HG03342 (cell line): ENCODE measurements at regions not wholly inside any gene's neighbourhood (a gene's known extent, or its start where the extent isn't known, plus 50 kb on each side); places are given as distances from the start of the nearest gene placed in this dataset.

Experiments
- ATAC-seq: cut with Tn5 transposase; IDR thresholded peaks from one replicate; pipeline ENCODE4 v1.9.1; 2021; ENCODE audit warnings: mild to moderate bottlenecking, moderate library complexity; ENCODE audit not compliant: unreplicated experiment

DNA sequence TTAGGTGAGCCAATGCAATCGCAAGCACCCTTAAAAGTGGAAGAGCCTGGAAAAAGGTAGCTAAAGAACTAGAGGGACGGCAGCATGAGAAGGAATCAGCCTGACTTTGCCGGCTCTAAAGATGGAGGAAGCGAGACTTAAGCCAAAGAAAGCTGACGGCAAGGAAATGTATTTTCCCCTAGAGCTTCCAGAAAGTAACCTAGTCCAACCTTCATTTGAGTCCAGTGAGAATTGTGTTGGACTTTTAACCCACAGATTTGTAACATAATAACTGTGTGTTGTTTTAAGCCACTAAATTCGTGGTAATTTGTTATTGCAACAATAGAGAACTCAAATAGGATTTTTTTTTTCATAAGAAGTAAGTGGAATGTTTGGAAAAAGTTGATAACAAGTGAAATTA is 212.7 kb upstream of the C1QTNF7 start:
- no peak for ATAC-seq

DNA sequence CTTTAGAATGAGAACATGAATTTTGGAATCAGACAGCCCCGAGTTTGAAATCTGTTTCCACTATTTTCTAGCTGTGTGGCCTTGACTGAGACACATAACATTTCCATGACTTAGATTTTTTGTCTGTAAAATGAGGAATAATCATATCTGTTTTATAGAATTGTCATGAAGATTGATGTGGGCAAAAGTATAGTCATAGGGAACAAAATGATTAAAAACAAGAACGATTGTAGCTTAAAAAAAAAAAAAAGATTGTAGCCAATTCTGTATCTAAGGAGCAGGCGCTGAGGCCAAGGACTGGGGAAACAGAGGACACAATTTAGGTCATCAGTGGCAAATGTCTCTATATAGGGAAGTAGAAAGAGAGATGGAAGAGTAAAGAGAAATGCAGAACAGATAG is 201.6 kb upstream of the C1QTNF7 start:
- ATAC-seq = no peak

DNA sequence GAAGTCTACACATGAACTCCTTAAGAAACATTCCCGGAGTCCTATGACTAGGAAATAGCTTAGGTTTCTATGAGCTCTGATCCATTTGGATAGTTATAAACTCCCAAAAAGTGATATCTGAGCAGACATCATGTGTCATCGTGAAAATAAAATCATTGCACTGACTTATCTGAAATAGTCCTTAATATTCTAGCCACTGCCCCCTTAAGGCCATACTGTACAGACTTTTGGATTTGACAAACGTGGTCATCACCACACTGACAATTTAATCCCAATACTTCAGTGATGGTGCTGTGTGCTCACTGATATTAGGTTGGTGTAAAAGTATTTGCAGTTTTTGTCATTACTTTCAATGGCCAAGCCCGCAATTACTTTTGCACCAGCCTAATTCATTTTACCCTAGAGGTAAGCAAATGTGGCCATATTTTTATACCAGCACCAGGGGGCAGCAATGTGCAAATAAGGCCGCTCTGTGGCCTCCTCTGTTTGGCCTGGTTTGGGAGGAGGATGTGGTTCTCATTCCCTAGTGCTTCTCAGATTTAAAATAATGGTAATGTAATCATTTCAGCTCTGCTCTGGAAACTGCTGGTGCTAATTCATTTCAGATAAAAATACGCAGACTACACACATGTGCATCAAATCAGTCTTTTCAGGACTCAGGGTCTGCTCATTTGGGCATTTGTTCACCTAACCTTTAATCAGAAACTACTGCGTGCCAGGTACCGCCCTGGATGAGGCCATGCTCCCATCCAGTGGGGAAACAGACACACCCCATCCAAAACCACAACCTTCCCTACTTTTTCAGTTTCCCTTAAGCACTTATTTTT is 196.4 kb upstream of the C1QTNF7 start:
- ATAC-seq = peak; percentile 88

DNA sequence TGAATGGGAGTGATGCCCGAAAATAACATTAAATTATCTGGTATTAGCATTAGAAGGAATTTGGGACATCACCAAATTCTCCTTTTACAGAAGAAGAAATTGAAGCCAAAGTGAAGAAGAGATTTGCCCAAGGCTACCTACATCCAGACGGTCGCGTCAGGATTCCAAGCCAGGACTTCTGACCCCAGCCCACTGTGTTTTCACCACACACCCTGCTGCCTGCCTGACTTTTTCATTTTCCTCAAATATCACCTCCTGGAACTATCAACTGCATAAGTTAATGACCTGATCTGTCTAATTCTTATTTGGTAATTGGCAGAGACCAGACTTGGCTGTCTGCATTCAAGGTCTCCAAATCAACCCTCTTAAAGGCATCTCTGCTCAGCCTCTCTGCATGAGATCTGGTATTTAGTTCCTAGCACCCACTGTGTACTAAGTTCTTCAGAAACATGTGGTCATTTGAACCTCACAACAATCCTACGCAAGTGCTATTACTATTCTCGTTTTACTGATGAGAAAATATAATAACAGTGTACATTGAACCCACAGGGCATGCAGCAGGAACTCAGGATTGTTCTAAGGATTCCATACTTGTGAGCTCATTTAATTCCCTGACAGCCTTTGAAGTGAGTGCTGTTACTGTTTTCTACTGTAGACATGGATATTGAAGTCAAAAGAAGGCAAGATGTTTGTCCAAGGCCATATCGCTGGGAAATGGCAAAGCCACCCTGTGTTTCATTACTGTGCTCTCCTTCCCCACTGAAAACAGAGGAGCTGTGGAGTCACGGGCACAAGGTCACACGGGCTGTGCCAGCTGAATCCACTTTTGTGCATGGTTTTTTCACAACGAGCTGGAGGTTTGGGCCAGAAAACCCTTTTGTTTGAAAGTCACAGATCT is 195.2 kb upstream of the C1QTNF7 start:
- ATAC-seq = no peak

DNA sequence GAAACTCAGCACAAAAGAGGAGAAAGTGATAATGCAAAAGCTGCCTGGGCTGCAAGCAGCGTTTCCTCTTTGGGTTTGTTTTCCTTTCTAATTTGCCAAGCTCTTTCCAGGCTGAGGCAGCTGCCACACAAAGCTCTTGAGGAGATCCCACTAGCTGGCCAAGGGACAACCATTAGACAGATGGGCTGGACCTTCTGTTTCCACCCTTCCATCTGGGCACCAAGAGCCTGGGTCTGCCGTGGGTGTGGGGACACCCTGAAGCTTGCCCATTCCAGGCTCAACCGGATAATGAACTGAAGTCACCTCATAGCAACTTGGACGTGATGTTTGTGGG is 194.6 kb upstream of the C1QTNF7 start:
- no peak for ATAC-seq

DNA sequence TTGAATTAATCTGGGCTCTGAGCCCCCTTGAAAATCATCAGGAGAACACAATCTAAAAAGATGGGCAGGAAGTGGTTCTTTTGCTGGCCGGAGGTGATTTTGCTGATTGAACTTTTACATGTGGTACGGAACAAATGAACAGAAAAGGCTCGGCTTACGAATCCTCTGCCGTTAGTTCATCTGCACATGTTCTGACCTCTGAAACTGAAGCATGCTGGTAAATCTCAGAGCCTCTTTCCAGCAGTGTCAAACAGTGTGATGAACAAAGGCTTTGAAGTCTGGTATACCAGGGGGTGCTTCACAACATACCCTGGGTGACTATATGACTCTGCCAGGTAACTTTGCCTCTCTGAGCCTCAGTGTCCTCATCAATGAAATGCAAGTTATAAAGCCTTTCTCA is 194.2 kb upstream of the C1QTNF7 start:
- ATAC-seq = no peak

DNA sequence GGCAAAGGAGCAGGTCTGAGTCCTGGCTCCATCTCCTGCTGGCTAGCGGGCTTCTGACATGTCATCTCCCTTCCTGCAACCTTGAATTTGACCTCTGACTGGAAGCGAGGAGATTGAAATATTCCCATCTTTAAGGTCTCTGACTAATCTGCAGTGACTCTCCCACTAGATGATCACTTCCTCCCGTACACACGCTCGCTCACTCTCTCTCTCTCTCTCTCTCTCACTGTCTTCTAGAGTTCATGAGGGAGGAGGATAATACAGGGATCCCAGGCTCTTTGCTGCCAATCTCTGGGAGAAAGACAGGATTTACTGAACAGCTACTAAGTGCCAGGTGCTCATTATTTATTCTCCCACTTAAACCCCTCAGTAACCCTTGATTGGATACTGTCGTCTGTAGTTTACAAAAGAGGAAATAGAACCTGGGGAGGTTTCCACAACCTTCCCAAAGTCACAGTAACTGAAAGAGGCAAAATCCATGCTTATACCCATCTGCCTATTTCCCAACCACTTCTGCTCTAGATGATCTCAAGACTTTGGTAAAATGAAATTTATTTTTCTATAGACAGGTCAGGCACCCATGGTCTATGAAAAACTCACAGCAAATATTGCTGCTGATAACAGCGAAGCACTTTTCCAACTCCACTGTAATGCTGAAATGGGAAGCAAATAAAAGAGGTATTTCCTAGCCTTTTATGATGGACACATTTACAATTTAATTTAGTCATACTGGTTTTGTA is 193.5 kb upstream of the C1QTNF7 start:
- ATAC-seq = no peak

DNA sequence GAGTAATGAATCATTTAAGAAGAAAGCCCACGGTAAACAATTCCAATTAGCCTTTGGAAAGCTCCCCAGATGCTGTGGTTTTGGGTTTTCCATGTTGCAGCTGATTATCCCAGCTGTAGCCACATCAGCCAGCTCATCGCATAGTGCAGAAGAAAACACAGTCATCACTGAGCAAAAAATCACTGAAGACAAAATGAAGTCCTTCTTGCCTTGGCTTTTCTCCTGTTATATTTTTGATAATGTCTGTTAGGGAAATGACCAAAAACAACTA is 193.0 kb upstream of the C1QTNF7 start:
- no peak for ATAC-seq

DNA sequence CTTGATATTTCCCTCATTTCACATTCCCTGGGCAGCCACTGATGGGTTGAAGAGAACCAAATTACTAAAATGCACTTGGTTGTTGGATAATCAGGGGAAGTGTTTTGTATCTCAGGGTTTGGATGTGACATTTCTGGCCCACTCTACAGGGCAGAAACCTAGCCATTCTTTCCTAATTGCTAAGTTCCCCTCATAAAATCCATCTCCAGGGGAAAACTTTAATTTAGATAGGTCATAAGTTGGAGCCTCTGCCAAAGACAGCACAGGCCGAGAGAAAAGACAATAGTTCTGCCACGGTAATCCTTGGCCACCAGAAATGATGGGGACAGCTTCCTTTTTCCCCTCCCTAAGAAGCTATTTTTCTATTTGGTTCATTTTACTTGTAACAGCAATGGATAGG is 192.7 kb upstream of the C1QTNF7 start:
- ATAC-seq = no peak

DNA sequence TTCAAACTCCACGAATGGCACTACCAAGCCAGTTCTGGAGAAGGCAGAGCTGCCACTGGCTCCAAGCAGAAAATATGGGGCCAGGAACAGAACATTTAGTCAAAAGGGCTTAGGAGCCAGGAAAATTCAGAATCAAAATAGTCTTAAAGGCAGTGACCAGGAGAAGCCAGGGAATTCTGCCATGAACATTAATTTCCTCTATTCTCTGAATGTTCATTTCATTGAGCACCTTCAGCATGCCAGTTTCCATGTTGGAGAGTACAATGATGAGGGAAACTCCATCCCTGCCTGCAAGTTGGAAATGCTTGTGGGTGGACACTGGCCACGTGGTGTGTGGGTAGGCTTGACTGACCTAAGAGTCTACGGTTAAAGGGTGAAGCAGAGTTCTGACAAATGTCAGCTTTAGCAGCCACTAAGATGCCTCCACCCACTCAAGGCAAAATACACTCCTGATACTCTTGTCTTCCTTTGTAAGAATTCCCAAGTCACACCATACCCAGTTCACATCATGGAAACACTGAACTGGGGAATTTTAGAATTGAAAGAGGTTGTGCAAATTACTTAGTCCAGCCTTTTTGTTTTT is 190.1 kb upstream of the C1QTNF7 start:
- ATAC-seq = no peak

DNA sequence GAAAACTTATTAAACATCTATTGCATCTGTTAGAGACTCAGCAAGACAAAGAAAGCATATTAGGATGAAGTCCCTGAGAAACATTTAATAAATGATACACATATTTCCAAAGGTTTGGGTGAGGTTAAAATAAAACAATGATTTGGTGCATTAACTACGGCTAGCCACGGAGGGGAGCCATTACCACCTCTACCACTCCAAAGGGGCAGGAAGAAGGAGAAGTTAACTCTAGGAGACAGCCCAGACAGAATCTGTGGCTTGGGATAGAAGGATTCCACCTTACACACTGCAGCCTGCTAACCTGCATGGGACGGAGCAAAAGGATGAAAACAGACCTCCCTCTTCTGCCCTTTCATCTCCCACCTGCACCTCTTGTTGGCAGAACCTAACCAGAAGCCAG is 189.1 kb upstream of the C1QTNF7 start:
- ATAC-seq = peak; percentile 74

DNA sequence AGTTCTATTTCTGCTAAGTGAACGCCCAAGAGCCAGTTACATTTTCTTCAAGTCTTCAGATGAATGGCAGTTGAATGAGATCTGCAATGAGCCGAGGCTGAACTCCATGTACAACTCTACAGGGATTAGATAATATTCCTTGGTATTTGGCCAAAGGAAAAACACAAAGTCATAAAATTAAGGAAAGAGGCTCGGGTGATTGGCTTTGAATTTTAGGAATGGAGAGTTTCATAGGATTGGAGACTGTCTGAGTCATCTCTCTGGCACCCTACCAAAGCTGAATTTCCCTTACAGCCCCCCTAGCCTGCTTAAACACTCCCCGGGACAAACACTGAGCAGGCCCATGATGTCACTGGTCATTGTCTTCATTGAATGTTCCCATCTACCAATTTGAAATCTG is 188.0 kb upstream of the C1QTNF7 start:
- ATAC-seq = no peak

DNA sequence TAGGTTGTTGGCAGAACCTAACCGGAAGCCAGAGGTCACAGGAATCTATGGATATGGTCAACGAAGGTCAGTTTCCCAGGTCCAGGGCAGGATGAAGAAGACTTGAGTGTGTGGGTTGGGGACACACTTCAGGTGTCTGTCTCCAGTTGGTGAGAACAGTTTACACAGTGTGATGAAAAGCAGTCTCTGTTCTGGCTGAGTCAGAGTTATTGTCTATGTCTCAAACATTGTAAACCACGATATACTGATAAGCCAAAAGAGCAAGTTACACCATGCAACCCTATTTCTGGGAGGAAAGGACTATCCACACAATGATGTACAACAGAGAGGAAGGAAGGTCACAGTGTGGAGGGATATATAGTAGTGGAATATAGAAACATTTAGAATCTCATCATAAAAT is 187.1 kb upstream of the C1QTNF7 start:
- no peak for ATAC-seq

DNA sequence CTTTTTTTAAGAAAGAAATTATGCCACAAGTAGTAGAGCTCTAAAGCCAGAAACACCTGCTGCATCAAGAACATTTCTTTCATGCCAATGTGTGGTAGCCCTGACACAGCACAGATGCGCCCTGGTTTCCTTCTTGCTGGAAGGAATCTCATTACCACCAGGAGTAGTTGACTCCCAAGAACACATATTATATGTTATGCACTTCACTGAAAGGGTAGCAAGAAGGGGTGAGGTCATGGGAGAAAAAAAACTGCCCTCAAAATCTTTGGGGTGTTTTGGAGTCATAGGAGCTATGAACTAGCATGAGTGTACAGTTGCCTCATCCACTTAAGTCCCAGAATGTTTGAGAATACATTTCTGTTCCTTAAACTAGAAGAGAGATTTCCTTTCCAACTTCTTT is 185.8 kb upstream of the C1QTNF7 start:
- no peak for ATAC-seq

DNA sequence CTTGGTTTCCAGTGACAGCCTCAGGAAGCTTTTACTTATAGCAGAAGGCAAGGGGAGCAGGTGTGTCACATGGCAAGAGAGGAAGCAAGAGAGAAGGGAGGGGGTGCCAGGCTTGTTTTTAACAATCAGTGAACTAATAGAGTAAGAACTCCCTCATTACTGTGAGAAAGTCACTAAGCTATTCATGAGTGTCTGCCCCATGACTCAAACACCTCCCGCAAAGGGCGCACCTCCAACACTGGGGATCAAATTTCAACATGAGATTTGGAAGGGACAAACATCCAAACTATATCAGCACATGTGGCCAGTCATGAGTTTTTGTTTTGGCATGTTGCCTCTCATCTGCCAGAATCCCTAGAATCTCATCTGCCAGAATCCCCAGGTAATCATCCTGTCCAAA is 183.5 kb upstream of the C1QTNF7 start:
- ATAC-seq = no peak

DNA sequence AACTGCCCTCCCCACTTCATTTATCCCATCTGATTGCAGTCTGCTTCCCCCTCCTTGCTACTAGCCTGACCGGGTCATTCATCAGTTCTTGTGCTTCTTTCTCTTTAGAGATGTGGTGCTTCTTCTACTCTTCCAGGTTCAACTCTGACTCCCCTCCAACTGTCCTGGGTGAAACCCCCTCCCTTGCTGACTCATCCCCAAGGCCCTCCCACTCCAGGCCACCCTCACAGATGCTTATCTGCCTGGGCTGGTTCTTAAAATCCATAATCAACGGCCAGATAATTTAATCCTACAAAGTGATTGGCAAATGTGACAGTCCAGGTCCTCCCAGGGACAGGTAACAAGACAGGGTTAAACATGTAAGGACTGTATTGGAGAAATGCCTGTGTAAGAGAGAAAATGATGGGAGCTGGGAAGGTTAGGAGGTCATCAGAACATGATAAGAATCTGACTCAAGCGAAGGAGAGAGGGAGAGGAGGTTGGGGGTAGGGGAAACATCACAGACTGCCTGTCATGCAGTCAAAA is 182.8 kb upstream of the C1QTNF7 start:
- no peak for ATAC-seq

DNA sequence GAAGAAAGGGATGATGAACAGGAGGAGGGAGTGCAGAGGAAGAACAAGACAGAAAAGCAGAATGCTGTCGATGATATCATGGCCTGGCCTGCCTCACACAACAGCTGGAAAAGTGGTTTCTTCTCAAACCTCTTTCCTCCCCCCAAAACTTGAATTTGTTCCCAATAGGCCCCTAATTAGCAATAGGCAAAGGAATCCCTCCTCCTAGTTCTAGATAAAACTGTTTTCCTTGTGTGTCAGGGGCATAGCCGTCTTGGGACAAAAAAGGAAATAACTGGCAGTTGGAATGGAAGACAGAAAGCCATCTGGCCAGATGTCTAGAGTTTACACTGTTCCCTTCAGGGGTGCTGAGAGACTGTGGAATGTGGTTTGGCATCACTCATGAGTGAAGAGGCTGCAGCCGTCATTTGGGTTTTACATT is 177.8 kb upstream of the C1QTNF7 start:
- no peak for ATAC-seq

DNA sequence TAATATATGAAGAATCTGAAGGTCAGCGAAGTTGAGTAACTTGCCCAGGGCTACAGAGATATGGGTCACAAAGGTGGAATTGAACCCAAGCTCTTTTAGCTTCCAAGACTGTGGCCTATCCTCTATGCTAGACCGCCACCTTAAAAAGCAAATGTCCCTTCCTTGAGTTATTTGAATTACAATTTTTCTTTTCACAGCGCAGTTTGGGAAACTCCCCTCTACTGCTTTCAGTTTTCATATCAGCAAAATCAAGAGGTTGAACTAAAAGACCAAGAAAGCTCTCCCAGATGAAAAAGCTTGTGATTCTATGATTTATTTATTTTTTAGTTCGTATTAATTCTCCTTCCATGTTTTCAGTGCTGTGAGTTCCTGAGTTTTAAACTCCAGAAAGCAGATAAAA is 174.5 kb upstream of the C1QTNF7 start:
- ATAC-seq = peak; percentile 81

DNA sequence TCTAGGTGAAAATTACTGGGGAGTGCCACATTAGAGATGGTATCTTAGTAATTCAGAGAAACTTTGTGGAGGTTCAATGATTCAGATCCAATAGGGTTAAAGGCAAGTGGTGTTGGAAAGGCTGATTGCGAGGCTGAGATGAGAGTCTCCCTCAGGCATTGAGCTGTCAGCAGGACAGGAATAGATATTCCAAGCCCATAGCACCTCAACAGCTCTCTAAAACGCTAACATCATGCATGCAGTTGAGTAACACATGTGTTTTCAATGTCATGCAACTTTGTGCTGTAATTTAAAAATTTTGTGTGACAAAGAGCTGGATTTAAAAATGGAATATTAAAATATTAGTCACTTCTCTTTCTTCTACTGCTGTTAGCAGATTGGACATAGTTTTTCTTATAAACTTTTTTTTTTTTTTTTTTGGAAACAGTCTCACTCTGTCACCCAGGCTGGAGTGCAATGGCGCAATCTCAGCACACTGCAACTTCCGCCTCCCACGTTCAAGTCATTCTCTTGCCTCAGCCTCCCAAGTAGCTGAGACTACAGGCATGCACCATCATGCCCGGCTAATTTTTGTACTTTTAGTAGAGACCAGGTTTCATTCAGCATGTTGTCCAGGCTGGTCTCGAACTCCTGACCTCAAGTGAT is 173.5 kb upstream of the C1QTNF7 start:
- no peak for ATAC-seq

DNA sequence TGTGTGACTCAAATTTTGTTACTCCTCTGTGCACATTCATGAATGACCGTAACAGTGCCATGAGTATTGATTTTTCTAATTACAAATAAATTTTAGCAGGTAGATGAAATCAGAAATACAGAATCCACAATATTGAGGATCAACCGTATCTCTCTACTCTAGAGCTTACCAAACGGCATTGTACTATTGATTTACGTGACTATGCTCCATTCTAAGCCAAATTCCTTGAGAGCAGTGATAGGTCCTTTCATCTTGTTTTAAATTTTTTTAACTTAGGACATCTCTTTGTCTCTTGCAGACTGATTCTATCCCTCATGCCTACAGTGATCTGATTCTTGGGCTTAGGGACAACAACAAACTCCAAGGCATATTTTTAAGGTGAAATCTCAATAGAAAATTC is 172.3 kb upstream of the C1QTNF7 start:
- ATAC-seq = no peak

DNA sequence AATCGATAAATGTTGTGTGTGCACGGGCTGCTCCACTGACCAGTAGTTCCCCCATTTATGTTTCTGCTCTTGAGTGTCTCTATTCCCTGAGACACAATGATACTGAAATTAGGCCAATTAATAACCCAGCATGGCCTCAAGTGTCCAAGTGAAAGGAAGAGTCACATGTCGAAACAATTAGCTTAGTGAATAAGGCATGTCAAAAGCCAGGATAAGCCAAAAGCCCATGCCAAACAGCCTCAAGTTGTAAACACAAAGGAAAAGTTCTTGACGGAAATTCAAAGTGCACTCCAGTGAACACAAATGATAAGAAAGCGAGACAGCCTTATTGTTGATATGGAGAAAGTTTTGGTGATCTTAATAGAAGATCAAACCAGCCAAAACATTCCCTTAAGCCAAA is 167.1 kb upstream of the C1QTNF7 start:
- no peak for ATAC-seq
